SK-N-SH treated with all-trans-retinoic acid at 6 μM for 48 hours (cell line): ENCODE measurements at regions not wholly inside any gene's neighbourhood (a gene's known extent, or its start where the extent isn't known, plus 50 kb on each side); places are given as distances from the start of the nearest gene placed in this dataset.

Experiments
- ARNTL ChIP-seq: fragments of 450-650 bp; formaldehyde crosslinking; IDR thresholded peaks from 2 replicates; pipeline ENCODE4 v1.5.0; 2020; ENCODE audit warnings: low read depth, mild to moderate bottlenecking, moderate library complexity, borderline replicate concordance
- BACH2 ChIP-seq: fragments of 250-450 bp; sonication (Bioruptor Pico); IDR thresholded peaks from 2 replicates; pipeline ENCODE4 v1.9.0; 2021; ENCODE audit warnings: mild to moderate bottlenecking, borderline replicate concordance
- ESRRG ChIP-seq: fragments of 250-450 bp; sonication (Bioruptor Pico); IDR thresholded peaks from 2 replicates; pipeline ENCODE4 v1.6.1; 2021; ENCODE audit warnings: mild to moderate bottlenecking
- RARB ChIP-seq: fragments of 250-450 bp; sonication (Bioruptor Pico); IDR thresholded peaks from 2 replicates; pipeline ENCODE4 v1.8.0; 2021; ENCODE audit warnings: mild to moderate bottlenecking, moderate library complexity
- ZFP3 ChIP-seq: fragments of 250-450 bp; sonication (Bioruptor Pico); IDR thresholded peaks from 2 replicates; pipeline ENCODE4 v1.5.0; 2020; ENCODE audit warnings: mild to moderate bottlenecking, moderate library complexity
- TF ChIP-seq, protein P1 (sequence below): fragments of 250-450 bp; sonication (Bioruptor Pico); IDR thresholded peaks from 2 replicates; pipeline ENCODE4 v1.8.0; 2021; ENCODE audit warnings: low read depth, mild to moderate bottlenecking, moderate library complexity, borderline replicate concordance
- TF ChIP-seq, protein P2 (sequence below): fragments of 250-450 bp; sonication (Bioruptor Pico); IDR thresholded peaks from 2 replicates; pipeline ENCODE4 v1.8.0; 2020; ENCODE audit warnings: mild to moderate bottlenecking, moderate library complexity, borderline replicate concordance
- TF ChIP-seq, protein P3 (sequence below): fragments of 250-450 bp; sonication (Bioruptor Pico); IDR thresholded peaks from 2 replicates; pipeline ENCODE4 v1.5.0; 2020; ENCODE audit warnings: mild to moderate bottlenecking, moderate library complexity

DNA sequence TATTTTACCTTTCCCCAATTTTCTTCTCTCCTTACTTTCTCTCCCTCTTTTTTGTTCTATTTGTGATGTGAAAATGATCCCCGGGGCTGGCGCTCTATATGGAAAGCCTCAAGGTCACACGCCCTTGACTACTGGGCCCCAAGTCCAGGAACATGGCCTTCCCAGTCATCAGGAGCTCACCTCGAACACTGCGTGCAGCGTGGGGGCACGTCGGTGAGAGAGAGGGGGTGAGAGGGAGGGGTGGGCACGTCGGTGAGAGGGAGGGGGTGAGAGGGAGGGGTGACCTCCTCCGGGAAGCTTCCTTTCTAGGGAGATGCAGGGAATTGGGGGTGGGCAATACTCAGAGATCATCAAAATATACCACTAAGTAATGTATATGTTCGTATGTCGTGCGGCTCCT, 94.6 kb upstream of the TMPRSS2 start:
- TF ChIP-seq ESRRG (CRISPR knock-in tag), result no peak
- no peak for TF ChIP-seq BACH2 (CRISPR knock-in tag)
- TF ChIP-seq, protein P1, sequence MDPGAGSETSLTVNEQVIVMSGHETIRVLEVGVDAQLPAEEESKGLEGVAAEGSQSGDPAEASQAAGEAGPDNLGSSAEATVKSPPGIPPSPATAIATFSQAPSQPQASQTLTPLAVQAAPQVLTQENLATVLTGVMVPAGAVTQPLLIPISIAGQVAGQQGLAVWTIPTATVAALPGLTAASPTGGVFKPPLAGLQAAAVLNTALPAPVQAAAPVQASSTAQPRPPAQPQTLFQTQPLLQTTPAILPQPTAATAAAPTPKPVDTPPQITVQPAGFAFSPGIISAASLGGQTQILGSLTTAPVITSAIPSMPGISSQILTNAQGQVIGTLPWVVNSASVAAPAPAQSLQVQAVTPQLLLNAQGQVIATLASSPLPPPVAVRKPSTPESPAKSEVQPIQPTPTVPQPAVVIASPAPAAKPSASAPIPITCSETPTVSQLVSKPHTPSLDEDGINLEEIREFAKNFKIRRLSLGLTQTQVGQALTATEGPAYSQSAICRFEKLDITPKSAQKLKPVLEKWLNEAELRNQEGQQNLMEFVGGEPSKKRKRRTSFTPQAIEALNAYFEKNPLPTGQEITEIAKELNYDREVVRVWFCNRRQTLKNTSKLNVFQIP, result no peak
- TF ChIP-seq, protein P2, sequence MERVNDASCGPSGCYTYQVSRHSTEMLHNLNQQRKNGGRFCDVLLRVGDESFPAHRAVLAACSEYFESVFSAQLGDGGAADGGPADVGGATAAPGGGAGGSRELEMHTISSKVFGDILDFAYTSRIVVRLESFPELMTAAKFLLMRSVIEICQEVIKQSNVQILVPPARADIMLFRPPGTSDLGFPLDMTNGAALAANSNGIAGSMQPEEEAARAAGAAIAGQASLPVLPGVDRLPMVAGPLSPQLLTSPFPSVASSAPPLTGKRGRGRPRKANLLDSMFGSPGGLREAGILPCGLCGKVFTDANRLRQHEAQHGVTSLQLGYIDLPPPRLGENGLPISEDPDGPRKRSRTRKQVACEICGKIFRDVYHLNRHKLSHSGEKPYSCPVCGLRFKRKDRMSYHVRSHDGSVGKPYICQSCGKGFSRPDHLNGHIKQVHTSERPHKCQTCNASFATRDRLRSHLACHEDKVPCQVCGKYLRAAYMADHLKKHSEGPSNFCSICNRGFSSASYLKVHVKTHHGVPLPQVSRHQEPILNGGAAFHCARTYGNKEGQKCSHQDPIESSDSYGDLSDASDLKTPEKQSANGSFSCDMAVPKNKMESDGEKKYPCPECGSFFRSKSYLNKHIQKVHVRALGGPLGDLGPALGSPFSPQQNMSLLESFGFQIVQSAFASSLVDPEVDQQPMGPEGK (CRISPR knock-in tag), result no peak
- no peak for TF ChIP-seq RARB
- TF ChIP-seq ARNTL (CRISPR knock-in tag), result no peak
- TF ChIP-seq ZFP3 (CRISPR knock-in tag), result no peak
- TF ChIP-seq, protein P3, sequence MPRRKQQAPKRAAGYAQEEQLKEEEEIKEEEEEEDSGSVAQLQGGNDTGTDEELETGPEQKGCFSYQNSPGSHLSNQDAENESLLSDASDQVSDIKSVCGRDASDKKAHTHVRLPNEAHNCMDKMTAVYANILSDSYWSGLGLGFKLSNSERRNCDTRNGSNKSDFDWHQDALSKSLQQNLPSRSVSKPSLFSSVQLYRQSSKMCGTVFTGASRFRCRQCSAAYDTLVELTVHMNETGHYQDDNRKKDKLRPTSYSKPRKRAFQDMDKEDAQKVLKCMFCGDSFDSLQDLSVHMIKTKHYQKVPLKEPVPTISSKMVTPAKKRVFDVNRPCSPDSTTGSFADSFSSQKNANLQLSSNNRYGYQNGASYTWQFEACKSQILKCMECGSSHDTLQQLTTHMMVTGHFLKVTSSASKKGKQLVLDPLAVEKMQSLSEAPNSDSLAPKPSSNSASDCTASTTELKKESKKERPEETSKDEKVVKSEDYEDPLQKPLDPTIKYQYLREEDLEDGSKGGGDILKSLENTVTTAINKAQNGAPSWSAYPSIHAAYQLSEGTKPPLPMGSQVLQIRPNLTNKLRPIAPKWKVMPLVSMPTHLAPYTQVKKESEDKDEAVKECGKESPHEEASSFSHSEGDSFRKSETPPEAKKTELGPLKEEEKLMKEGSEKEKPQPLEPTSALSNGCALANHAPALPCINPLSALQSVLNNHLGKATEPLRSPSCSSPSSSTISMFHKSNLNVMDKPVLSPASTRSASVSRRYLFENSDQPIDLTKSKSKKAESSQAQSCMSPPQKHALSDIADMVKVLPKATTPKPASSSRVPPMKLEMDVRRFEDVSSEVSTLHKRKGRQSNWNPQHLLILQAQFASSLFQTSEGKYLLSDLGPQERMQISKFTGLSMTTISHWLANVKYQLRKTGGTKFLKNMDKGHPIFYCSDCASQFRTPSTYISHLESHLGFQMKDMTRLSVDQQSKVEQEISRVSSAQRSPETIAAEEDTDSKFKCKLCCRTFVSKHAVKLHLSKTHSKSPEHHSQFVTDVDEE (CRISPR knock-in tag), result no peak
